AG04450 (cell line): ENCODE measurements at regions not wholly inside any gene's neighbourhood (a gene's known extent, or its start where the extent isn't known, plus 50 kb on each side); places are given as distances from the start of the nearest gene placed in this dataset.

Experiments
- CTCF ChIA-PET: fragments of 300-600, 350-600 bp; formaldehyde crosslinking; extraction: SDS; loops from one replicate; lab custom pipeline; 2022; ENCODE audit warnings: antibody characterized with exemption, inconsistent platforms; lab: Charles Lee
- POLR2A ChIA-PET: fragments of 350-600 bp; formaldehyde crosslinking; extraction: SDS; loops from one replicate; lab custom pipeline; 2021; ENCODE audit warnings: antibody characterized with exemption, inconsistent platforms; lab: Yijun Ruan, JAX
- DNase-seq: peaks from one replicate; pipeline ENCODE4 v3.0.0-alpha.2; 2011; ENCODE audit warnings: low read depth, low spot score
- H3K27ac ChIP-seq: one replicate; pipeline ENCODE4 v1.5.1; 2012; ENCODE audit warnings: low read depth, low read length, control low read depth
- H3K27me3 ChIP-seq: one replicate; pipeline ENCODE4 v1.6.0; 2012; ENCODE audit warnings: low read length; ENCODE audit not compliant: control insufficient read depth, insufficient read depth
- H3K4me3 ChIP-seq: 2 replicates; pipeline ENCODE4 v1.5.1; 2011; ENCODE audit warnings: mild to moderate bottlenecking, low read depth, low read length, control low read depth
- H3K9me3 ChIP-seq: 2 replicates; pipeline ENCODE4 v1.5.1; 2012; ENCODE audit warnings: low read length; ENCODE audit not compliant: control insufficient read depth, insufficient read depth
- CTCF ChIP-seq: IDR thresholded peaks from 2 replicates; pipeline ENCODE4 v1.5.1; 2011; ENCODE audit warnings: low read depth, low read length, control low read depth, inconsistent platforms

- no peak overlapping the region for H3K27ac ChIP-seq
- no peaks in the 10 kb centered on the region for H3K9me3 ChIP-seq
- POLR2A ChIA-PET: no interaction called here
- CTCF ChIA-PET: no interaction called here
- no peak for TF ChIP-seq CTCF
- no peak overlapping the region for H3K4me3 ChIP-seq
- H3K27me3 ChIP-seq: no peaks in the 10 kb centered on the region
- DNase-seq: no peak
Measured at GRCh38 chr5:142495531-142495930, 170.7 kb upstream of the SPRY4 start.

- POLR2A ChIA-PET: no interaction called here
- no peaks in the 10 kb centered on the region for H3K27me3 ChIP-seq
- no peak overlapping the region for H3K4me3 ChIP-seq
- no peak for DNase-seq
- H3K27ac ChIP-seq: no peak overlapping the region
- H3K9me3 ChIP-seq: no peaks in the 10 kb centered on the region
- TF ChIP-seq CTCF: no peak
- CTCF ChIA-PET: interaction anchor here (0.7 kb wide), 1 partner anchor 911 kb away, joined by 3 read pairs; no protein-coding TSS in a partner anchor
Measured at GRCh38 chr5:142493875-142494518, 169.2 kb upstream of the SPRY4 start.

GRCh38 chr5:142492781-142493281 lies 168.0 kb upstream of the SPRY4 start:
- ChIA-PET CTCF (interaction anchor here (0.7 to 1.0 kb wide), 3 partner anchors 107 to 532 kb away, joined by 3 read pairs; no protein-coding TSS in a partner anchor), POLR2A (interaction anchor here (0.7 kb wide), 1 partner anchor 19 kb away, joined by 4 read pairs; no protein-coding TSS in a partner anchor)
- H3K4me3 ChIP-seq: no peak overlapping the region; the same call in 1 of the 2 replicates

GRCh38 chr5:142491679-142492078 lies 166.9 kb upstream of the SPRY4 start:
- no peaks in the 10 kb centered on the region for H3K27me3 ChIP-seq
- no peak overlapping the region for H3K4me3 ChIP-seq
- DNase-seq: no peak
- no peaks in the 10 kb centered on the region for H3K9me3 ChIP-seq
- no peak overlapping the region for H3K27ac ChIP-seq
- POLR2A ChIA-PET: no interaction called here
- no peak for TF ChIP-seq CTCF
- CTCF ChIA-PET: interaction anchor here (0.9 to 1.0 kb wide), 2 partner anchors 164 to 531 kb away, joined by 3 read pairs; no protein-coding TSS in a partner anchor

More at GRCh38 chr5:142492781-142493281, 168.0 kb upstream of the SPRY4 start:
- DNase-seq: no peak
- no peak for TF ChIP-seq CTCF
- no peaks in the 10 kb centered on the region for H3K9me3 ChIP-seq
- peak overlapping the region; percentile 25 for H3K27ac ChIP-seq
- no peaks in the 10 kb centered on the region for H3K27me3 ChIP-seq

GRCh38 chr5:142491270-142491669 lies 166.4 kb upstream of the SPRY4 start:
- no peak for TF ChIP-seq CTCF
- Histone ChIP-seq H3K27ac (no peak overlapping the region), H3K9me3 (no peaks in the 10 kb centered on the region), H3K4me3 (no peak overlapping the region), H3K27me3 (no peaks in the 10 kb centered on the region)
- DNase-seq: no peak
- ChIA-PET POLR2A (no interaction called here), CTCF (no interaction called here)
